BJ (cell line): ENCODE measurements at regions not wholly inside any gene's neighbourhood (a gene's known extent, or its start where the extent isn't known, plus 50 kb on each side); places are given as distances from the start of the nearest gene placed in this dataset.

Experiments used
- CTCF ChIA-PET: fragments of 350-600 bp; formaldehyde crosslinking; extraction: SDS; loops from one replicate; lab custom pipeline; 2021; ENCODE audit warnings: antibody characterized with exemption, inconsistent platforms; lab: Yijun Ruan, JAX
- POLR2A ChIA-PET: fragments of 300-600 bp; sonication (Branson Sonifier 250); formaldehyde crosslinking; extraction: SDS; loops from one replicate; lab custom pipeline; 2021; ENCODE audit warnings: antibody characterized with exemption; lab: Charles Lee
- DNase-seq: peaks from one replicate; pipeline ENCODE4 v3.0.0-alpha.2; 2011; ENCODE audit warnings: low read depth
- H3K27me3 ChIP-seq: 2 replicates; pipeline ENCODE4 v1.6.0; 2011; ENCODE audit warnings: low read length; ENCODE audit not compliant: control insufficient read depth, insufficient read depth
- H3K36me3 ChIP-seq: 2 replicates; pipeline ENCODE4 v1.5.1; 2011; ENCODE audit warnings: low read length; ENCODE audit not compliant: control insufficient read depth, insufficient read depth
- H3K4me3 ChIP-seq: 2 replicates; pipeline ENCODE4 v1.5.1; 2011; ENCODE audit warnings: low read depth, mild to moderate bottlenecking, control low read depth, low read length
- CTCF ChIP-seq: IDR thresholded peaks from 2 replicates; pipeline ENCODE4 v1.5.1; 2011; ENCODE audit warnings: low read depth, mild to moderate bottlenecking, control low read depth, inconsistent platforms, low read length, moderate library complexity; ENCODE audit not compliant: insufficient read depth

DNA sequence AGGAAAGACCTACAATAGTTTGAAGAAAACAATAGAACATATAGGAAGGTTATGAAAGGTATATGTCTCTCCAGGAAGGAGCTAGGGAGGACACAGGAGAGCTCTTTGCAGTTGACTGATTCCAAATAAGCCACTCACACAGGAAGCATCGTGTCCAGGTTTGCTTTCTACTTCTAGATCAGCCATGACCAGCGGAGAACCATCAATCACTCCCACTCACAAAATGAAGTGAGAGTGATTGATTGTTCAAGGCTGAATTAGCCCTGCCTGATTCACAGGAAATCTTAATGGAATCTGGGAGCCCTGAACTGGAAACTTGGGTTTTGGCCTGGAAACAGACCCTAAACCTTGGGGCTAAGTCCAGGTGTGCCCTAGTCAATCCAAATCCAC lies 1292.2 kb upstream of the ZEB2 start:
- Histone ChIP-seq H3K27me3 (no peaks in the 10 kb centered on the region; the same call in 1 of the 2 replicates), H3K36me3 (no peaks in the 10 kb centered on the region), H3K4me3 (no peak overlapping the region)
- CTCF ChIA-PET, result no interaction called here
- POLR2A ChIA-PET, result no interaction called here
- TF ChIP-seq CTCF, result no peak
- DNase-seq, result no peak

- CTCF ChIA-PET, result interaction anchor here (0.6 kb wide), 1 partner anchor 109 kb away, joined by 3 read pairs; no protein-coding TSS in a partner anchor
- Histone ChIP-seq H3K27me3 (no peaks in the 10 kb centered on the region; the same call in 1 of the 2 replicates), H3K36me3 (no peaks in the 10 kb centered on the region), H3K4me3 (no peak overlapping the region)
- no peak for TF ChIP-seq CTCF
- DNase-seq, result no peak
- POLR2A ChIA-PET, result no interaction called here
Measured at GRCh38 chr2:145811276-145812164, 1291.6 kb upstream of the ZEB2 start.

- Histone ChIP-seq H3K36me3 (no peaks in the 10 kb centered on the region), H3K4me3 (no peak overlapping the region), H3K27me3 (no peaks in the 10 kb centered on the region; the same call in 1 of the 2 replicates)
- POLR2A ChIA-PET, result no interaction called here
- CTCF ChIA-PET, result interaction anchor here (1.1 kb wide), 1 partner anchor 26 kb away, joined by 3 read pairs; no protein-coding TSS in a partner anchor
- no peak for TF ChIP-seq CTCF
- no peak for DNase-seq
Measured at GRCh38 chr2:145807968-145808367, 1288.0 kb upstream of the ZEB2 start.

DNA sequence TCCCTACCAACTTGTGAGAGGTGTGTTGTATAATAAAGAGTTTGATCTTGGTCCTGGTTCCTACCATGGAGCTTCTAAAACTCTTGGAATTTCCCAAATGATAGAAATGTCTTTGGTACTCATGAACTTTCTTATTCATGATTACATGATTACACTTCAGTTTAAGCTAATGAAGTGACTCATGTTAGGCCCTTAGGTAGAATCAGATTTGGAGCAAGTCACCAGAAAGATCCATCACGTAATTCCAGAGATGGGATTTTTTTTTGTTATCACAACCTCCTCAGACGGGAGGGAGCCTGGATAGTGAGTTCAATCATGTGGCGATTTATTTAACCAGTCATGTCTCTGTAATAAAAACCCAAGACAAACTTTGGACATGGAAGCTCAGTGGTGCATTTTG lies 1287.6 kb upstream of the ZEB2 start:
- POLR2A ChIA-PET, result no interaction called here
- no peak for TF ChIP-seq CTCF
- H3K36me3 ChIP-seq, result no peaks in the 10 kb centered on the region
- CTCF ChIA-PET, result interaction anchor here (1.1 kb wide), 1 partner anchor 26 kb away, joined by 3 read pairs; no protein-coding TSS in a partner anchor
- DNase-seq, result no peak
- H3K4me3 ChIP-seq, result no peak overlapping the region
- no peaks in the 10 kb centered on the region; the same call in 1 of the 2 replicates for H3K27me3 ChIP-seq

DNA sequence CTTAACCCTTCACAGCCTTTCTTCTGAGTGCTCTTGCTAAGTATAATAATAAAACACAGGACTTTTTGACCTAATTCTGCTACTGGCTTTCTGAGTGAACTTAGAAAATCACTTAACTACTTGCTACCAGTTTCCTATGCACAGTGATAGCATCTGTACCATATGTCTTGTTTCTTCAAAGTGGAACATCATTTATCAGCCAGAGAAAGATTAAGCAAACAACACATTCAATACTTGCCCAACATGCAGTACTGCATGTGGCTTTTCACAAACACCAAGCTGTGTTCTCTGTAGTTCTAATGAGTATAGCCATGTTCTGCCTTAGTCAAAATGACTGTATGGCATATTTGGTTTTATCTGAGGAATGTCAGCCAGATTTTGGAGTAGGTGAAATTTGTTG lies 1286.6 kb upstream of the ZEB2 start:
- H3K27me3 ChIP-seq, result no peaks in the 10 kb centered on the region; the same call in 1 of the 2 replicates
- no peak for TF ChIP-seq CTCF
- no peaks in the 10 kb centered on the region for H3K36me3 ChIP-seq
- H3K4me3 ChIP-seq, result no peak overlapping the region
- no peak for DNase-seq
- ChIA-PET POLR2A (interaction anchor here (0.6 kb wide), 1 partner anchor 1328 kb away, joined by 3 read pairs; no protein-coding TSS in a partner anchor), CTCF (interaction anchor here (0.8 kb wide), 1 partner anchor 11 kb away, joined by 3 read pairs; no protein-coding TSS in a partner anchor)
